ENCODE measurements at regions not wholly inside any gene's neighbourhood (a gene's known extent, or its start where the extent isn't known, plus 50 kb on each side); places are given as distances from the start of the nearest gene placed in this dataset.
"Not testable (repeated sequence)": the region's sequence is repeated elsewhere in the genome, so short reads cannot be mapped to it uniquely, and the experiment has no call there.

DNA sequence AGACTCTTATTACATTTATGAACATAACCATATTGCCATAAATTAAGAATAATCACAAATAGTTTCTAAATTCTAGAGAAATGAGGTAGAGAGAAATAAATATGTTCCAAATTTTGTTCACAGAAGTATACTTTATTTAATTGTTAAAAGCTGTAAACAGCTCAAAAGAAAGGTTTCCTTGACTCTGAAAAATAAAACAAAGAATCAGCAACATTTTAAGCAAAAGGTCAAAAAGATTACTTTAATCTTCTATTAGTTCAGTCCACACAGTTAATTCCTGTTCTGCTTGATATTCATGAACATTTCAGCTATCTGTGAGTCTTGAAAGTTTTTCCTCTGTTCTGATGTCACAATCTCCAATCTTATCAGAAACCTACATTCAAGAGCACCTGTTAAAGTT lies 197.9 kb downstream of the GJA1 start:
- no peaks in the 10 kb centered on the region for H4K20me1 ChIP-seq (ENCODE audit: low read length)
- ChIA-PET CTCF (no interaction called here), POLR2A (ENCODE audit: unreplicated experiment) (no interaction called here)
- no peak overlapping the region for H3K9ac ChIP-seq (ENCODE audit: low read length)
- H3K27ac ChIP-seq (ENCODE audit: low read length), result no peak overlapping the region
- H2AFZ ChIP-seq (ENCODE audit: low read length), result no peak overlapping the region
- ATAC-seq, result no peak
- no peaks in the 10 kb centered on the region for H3K9me2 ChIP-seq (replicated peaks; ENCODE audit: low read length)
- H3F3A ChIP-seq (ENCODE audit: low read length, unreplicated experiment), result no peaks in the 10 kb centered on the region
- no peaks in the 10 kb centered on the region for H3K79me2 ChIP-seq (ENCODE audit: low read length)
- no peaks in the 10 kb centered on the region for H3K36me3 ChIP-seq (ENCODE audit: low read depth, low read length)
- no peak overlapping the region for H3K4me2 ChIP-seq (ENCODE audit: low read length)
- BruUV-seq (replicated peaks), result no TSS peak
- no peak for DNase-seq
- TF ChIP-seq, protein P1, sequence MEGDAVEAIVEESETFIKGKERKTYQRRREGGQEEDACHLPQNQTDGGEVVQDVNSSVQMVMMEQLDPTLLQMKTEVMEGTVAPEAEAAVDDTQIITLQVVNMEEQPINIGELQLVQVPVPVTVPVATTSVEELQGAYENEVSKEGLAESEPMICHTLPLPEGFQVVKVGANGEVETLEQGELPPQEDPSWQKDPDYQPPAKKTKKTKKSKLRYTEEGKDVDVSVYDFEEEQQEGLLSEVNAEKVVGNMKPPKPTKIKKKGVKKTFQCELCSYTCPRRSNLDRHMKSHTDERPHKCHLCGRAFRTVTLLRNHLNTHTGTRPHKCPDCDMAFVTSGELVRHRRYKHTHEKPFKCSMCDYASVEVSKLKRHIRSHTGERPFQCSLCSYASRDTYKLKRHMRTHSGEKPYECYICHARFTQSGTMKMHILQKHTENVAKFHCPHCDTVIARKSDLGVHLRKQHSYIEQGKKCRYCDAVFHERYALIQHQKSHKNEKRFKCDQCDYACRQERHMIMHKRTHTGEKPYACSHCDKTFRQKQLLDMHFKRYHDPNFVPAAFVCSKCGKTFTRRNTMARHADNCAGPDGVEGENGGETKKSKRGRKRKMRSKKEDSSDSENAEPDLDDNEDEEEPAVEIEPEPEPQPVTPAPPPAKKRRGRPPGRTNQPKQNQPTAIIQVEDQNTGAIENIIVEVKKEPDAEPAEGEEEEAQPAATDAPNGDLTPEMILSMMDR (conservative IDR thresholded peaks at IDR 0.05; ENCODE audit: low read depth, low read length), result no peak
- TF ChIP-seq EZH2 (IDR thresholded peaks at IDR 0.05; ENCODE audit: low read length, unreplicated experiment), result no peak
- TF ChIP-seq EZH2phosphoT487 (IDR thresholded peaks at IDR 0.05; ENCODE audit: borderline replicate concordance, low read length), result no peak
- H3K4me3 ChIP-seq (ENCODE audit: low read length), result no peak overlapping the region
- intact Hi-C loops (cut with micrococcal nuclease), result no loop called here
- no peaks in the 10 kb centered on the region for H3K9me3 ChIP-seq (ENCODE audit: low read length)
- no peaks in the 10 kb centered on the region for H3K4me1 ChIP-seq (ENCODE audit: insufficient read depth, low read length)
- no peaks in the 10 kb centered on the region for H3K27me3 ChIP-seq (ENCODE audit: low read length)

DNA sequence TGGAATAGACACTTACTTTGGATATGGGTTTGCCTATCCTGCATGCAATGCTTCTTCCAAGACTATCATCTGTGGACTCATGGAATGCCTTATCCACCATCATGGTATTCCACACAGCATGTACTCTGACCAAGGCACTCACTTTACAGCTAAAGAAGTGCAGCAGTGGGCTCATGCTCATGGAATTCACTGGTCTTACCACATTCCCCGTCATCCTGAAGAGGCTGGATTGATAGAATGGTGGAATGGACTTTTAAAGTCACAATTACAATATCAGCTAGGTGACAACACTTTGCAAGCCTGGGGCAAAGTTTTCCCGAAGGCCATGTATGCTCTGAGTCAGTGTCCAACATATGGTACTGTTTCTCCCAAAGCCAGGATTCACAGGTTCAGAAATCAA lies 199.1 kb downstream of the GJA1 start:
- DNase-seq; H3K27ac ChIP-seq (ENCODE audit: low read length); H3K9ac ChIP-seq (ENCODE audit: low read length); H3F3A ChIP-seq (ENCODE audit: low read length, unreplicated experiment); H3K4me1 ChIP-seq (ENCODE audit: insufficient read depth, low read length); intact Hi-C loops (cut with micrococcal nuclease); BruUV-seq (replicated peaks); H3K36me3 ChIP-seq (ENCODE audit: low read depth, low read length); POLR2A ChIA-PET (ENCODE audit: unreplicated experiment); H3K27me3 ChIP-seq (ENCODE audit: low read length); H3K9me2 ChIP-seq (replicated peaks; ENCODE audit: low read length); CTCF ChIA-PET; H3K9me3 ChIP-seq (ENCODE audit: low read length); ATAC-seq; H3K4me2 ChIP-seq (ENCODE audit: low read length); H4K20me1 ChIP-seq (ENCODE audit: low read length); H2AFZ ChIP-seq (ENCODE audit: low read length); H3K4me3 ChIP-seq (ENCODE audit: low read length); H3K79me2 ChIP-seq (ENCODE audit: low read length): not testable (repeated sequence)

DNA sequence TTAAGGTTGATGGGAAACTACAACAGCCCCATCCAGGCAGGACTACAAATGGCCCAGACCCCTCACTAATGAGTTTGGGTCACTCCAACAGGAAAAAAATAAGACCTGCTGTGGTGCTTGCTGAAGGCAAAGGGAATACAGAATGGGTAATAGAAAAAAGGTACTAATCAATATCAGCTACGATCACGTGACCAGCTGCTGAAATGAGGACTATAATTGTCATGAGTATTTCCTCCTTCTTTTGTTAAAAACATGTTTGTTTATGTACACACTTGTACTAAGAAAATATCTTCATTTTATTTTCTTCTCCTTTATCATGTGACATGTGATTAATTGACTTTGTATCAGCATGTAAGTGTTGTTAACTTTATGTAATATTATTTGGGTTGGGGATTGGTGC lies 199.9 kb downstream of the GJA1 start:
- H3K27ac ChIP-seq (ENCODE audit: low read length), result no peak overlapping the region
- no peaks in the 10 kb centered on the region for H3K36me3 ChIP-seq (ENCODE audit: low read depth, low read length)
- ATAC-seq (no peak), DNase-seq (no peak)
- H3K27me3 ChIP-seq (ENCODE audit: low read length), result no peaks in the 10 kb centered on the region
- no peak overlapping the region for H3K4me3 ChIP-seq (ENCODE audit: low read length)
- no peak overlapping the region for H3K9ac ChIP-seq (ENCODE audit: low read length)
- ChIA-PET CTCF (no interaction called here), POLR2A (ENCODE audit: unreplicated experiment) (no interaction called here)
- H3K9me2 ChIP-seq (replicated peaks; ENCODE audit: low read length), result no peaks in the 10 kb centered on the region
- H3K4me2 ChIP-seq (ENCODE audit: low read length), result no peak overlapping the region
- TF ChIP-seq EZH2phosphoT487 (IDR thresholded peaks at IDR 0.05; ENCODE audit: borderline replicate concordance, low read length), result no peak
- TF ChIP-seq, protein P1 (conservative IDR thresholded peaks at IDR 0.05; ENCODE audit: low read depth, low read length), result no peak
- no peak for TF ChIP-seq EZH2 (IDR thresholded peaks at IDR 0.05; ENCODE audit: low read length, unreplicated experiment)
- BruUV-seq (replicated peaks), result no TSS peak
- no peaks in the 10 kb centered on the region for H3K9me3 ChIP-seq (ENCODE audit: low read length)
- no peak overlapping the region for H2AFZ ChIP-seq (ENCODE audit: low read length)
- H3K79me2 ChIP-seq (ENCODE audit: low read length), result no peaks in the 10 kb centered on the region
- no peaks in the 10 kb centered on the region for H3F3A ChIP-seq (ENCODE audit: low read length, unreplicated experiment)
- H3K4me1 ChIP-seq (ENCODE audit: insufficient read depth, low read length), result no peaks in the 10 kb centered on the region
- H4K20me1 ChIP-seq (ENCODE audit: low read length), result no peaks in the 10 kb centered on the region
- intact Hi-C loops (cut with micrococcal nuclease), result no loop called here

DNA sequence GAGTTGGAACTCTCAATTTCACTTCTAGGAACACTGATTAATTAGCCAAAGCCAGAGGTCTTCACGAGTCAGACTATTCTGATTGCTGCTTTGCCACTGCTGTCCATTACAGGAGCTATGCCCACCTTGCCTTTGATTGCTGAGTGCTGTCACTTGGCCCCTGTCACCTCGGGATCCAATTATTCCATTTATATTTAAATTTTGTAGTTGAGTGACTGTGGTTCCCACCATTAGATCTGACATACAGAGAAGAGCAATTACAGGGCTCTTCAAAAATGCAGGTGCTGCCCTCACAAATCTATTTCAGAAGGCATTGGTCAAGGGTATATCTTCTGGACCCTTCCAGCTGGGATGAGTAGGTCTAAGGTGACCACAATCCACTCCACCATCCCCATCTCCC lies 200.8 kb downstream of the GJA1 start:
- H3K36me3 ChIP-seq (ENCODE audit: low read depth, low read length); H3K9ac ChIP-seq (ENCODE audit: low read length); intact Hi-C loops (cut with micrococcal nuclease); H3K27me3 ChIP-seq (ENCODE audit: low read length); H3F3A ChIP-seq (ENCODE audit: low read length, unreplicated experiment); ATAC-seq; H3K4me1 ChIP-seq (ENCODE audit: insufficient read depth, low read length); BruUV-seq (replicated peaks); H4K20me1 ChIP-seq (ENCODE audit: low read length); H3K27ac ChIP-seq (ENCODE audit: low read length); H3K9me3 ChIP-seq (ENCODE audit: low read length); POLR2A ChIA-PET (ENCODE audit: unreplicated experiment); H3K4me2 ChIP-seq (ENCODE audit: low read length); CTCF ChIA-PET; H3K79me2 ChIP-seq (ENCODE audit: low read length); H2AFZ ChIP-seq (ENCODE audit: low read length); H3K4me3 ChIP-seq (ENCODE audit: low read length); H3K9me2 ChIP-seq (replicated peaks; ENCODE audit: low read length); DNase-seq: not testable (repeated sequence)

Data from PC-3 (cell line).